Mesenchymal stem cell (in vitro differentiated cells and primary cell): ENCODE measurements at regions not wholly inside any gene's neighbourhood (a gene's known extent, or its start where the extent isn't known, plus 50 kb on each side); places are given as distances from the start of the nearest gene placed in this dataset.

ENCODE experiments used
- DNase-seq: peaks from one replicate; pipeline ENCODE4 v3.0.0-alpha.2; 2013
- H2AFZ ChIP-seq: one replicate; pipeline ENCODE4 v1.6.1; 2013; ENCODE audit warnings: low read depth, mild to moderate bottlenecking, control low read depth, inconsistent platforms, low read length, moderate library complexity
- H2AK5ac ChIP-seq: 2 replicates; pipeline ENCODE4 v1.6.1; 2013; ENCODE audit warnings: low read length, moderate library complexity, mild to moderate bottlenecking, inconsistent platforms; ENCODE audit not compliant: severe bottlenecking
- H2BK120ac ChIP-seq: one replicate; pipeline ENCODE4 v1.6.1; 2013; ENCODE audit warnings: low read depth, mild to moderate bottlenecking, inconsistent platforms, low read length, moderate library complexity
- H2BK12ac ChIP-seq, 2 experiments: one replicate each; pipeline ENCODE4 v1.6.1; 2013; ENCODE audit warnings: inconsistent platforms in 2 of 2, low read length in 2 of 2, mild to moderate bottlenecking in 2 of 2, moderate library complexity in 2 of 2, control low read depth in 1 of 2
- H2BK15ac ChIP-seq: one replicate; pipeline ENCODE4 v1.6.1; 2013; ENCODE audit warnings: mild to moderate bottlenecking, low read depth, inconsistent platforms; ENCODE audit not compliant: poor library complexity, severe bottlenecking
- H2BK5ac ChIP-seq: 2 replicates; pipeline ENCODE4 v1.6.1; 2013; ENCODE audit warnings: low read depth, mild to moderate bottlenecking, low read length, control low read depth, inconsistent platforms; ENCODE audit not compliant: poor library complexity, severe bottlenecking
- H3K14ac ChIP-seq, 2 experiments: one replicate each; pipeline ENCODE4 v1.6.1; 2013; ENCODE audit warnings: inconsistent platforms in 2 of 2, low read length in 2 of 2, control low read depth in 1 of 2, mild to moderate bottlenecking in 1 of 2, moderate library complexity in 1 of 2
- H3K18ac ChIP-seq, 2 experiments: one replicate each; pipeline ENCODE4 v1.6.1; 2013; ENCODE audit warnings: inconsistent platforms in 2 of 2, low read length in 2 of 2, control low read depth in 1 of 2, low read depth in 1 of 2, mild to moderate bottlenecking in 1 of 2
- H3K23ac ChIP-seq, 2 experiments: one replicate each; pipeline ENCODE4 v1.6.1; 2013; ENCODE audit warnings: inconsistent platforms in 2 of 2, low read length in 2 of 2, mild to moderate bottlenecking in 2 of 2, moderate library complexity in 2 of 2, control low read depth in 1 of 2
- H3K27ac ChIP-seq: 2 replicates; pipeline ENCODE4 v1.5.1; 2013; ENCODE audit warnings: mild to moderate bottlenecking, moderate library complexity, low read length, control low read depth, inconsistent platforms; ENCODE audit not compliant: poor library complexity, severe bottlenecking
- H3K27me3 ChIP-seq, 2 experiments: 2 replicates each; pipeline versions ENCODE4 v1.6.1 to v1.7.0; 2013; ENCODE audit warnings: low read length in 2 of 2, mild to moderate bottlenecking in 2 of 2, moderate library complexity in 2 of 2, control low read depth in 1 of 2, inconsistent platforms in 1 of 2; ENCODE audit not compliant: control insufficient read depth in 1 of 2, insufficient read depth in 1 of 2
- H3K36me3 ChIP-seq, 2 experiments: 2 replicates each; pipeline versions ENCODE4 v1.6.1 to v1.7.0; 2013; ENCODE audit warnings: low read length in 2 of 2, control low read depth in 1 of 2, inconsistent platforms in 1 of 2, low read depth in 1 of 2, mild to moderate bottlenecking in 1 of 2; ENCODE audit not compliant: insufficient read depth in 2 of 2, control insufficient read depth in 1 of 2
- H3K4ac ChIP-seq, 2 experiments: one replicate each; pipeline ENCODE4 v1.6.1; 2013; ENCODE audit warnings: inconsistent platforms in 2 of 2, low read length in 2 of 2, mild to moderate bottlenecking in 2 of 2, moderate library complexity in 2 of 2, control low read depth in 1 of 2, low read depth in 1 of 2
- H3K4me1 ChIP-seq: 2 replicates; pipeline ENCODE4 v1.6.1; 2013; ENCODE audit warnings: low read depth, low read length, control low read depth; ENCODE audit not compliant: control insufficient read depth, insufficient read depth
- H3K4me2 ChIP-seq: 2 replicates; pipeline ENCODE4 v1.6.1; 2013; ENCODE audit warnings: low read length, mild to moderate bottlenecking, inconsistent platforms; ENCODE audit not compliant: poor library complexity, severe bottlenecking
- H3K4me3 ChIP-seq, 2 experiments: 2 replicates each; pipeline versions ENCODE4 v1.5.1 to v1.7.0; 2013; ENCODE audit warnings: low read length in 2 of 2, mild to moderate bottlenecking in 2 of 2, control low read depth in 1 of 2, low read depth in 1 of 2; ENCODE audit not compliant: insufficient read depth in 1 of 2
- H3K79me1 ChIP-seq: replicated peaks from 2 replicates; pipeline ENCODE4 v1.6.1; 2013; ENCODE audit warnings: mild to moderate bottlenecking, control low read depth, low read length, inconsistent platforms; ENCODE audit not compliant: poor library complexity, severe bottlenecking
- H3K9ac ChIP-seq: 2 replicates; pipeline ENCODE4 v1.7.0; 2013; ENCODE audit warnings: mild to moderate bottlenecking, low read length, moderate library complexity
- H3K9me3 ChIP-seq: 2 replicates; pipeline ENCODE4 v1.7.0; 2013; ENCODE audit warnings: mild to moderate bottlenecking, low read length; ENCODE audit not compliant: control insufficient read depth
- H4K8ac ChIP-seq: one replicate; pipeline ENCODE4 v1.6.1; 2013; ENCODE audit warnings: inconsistent platforms, mild to moderate bottlenecking, low read length, moderate library complexity
- H4K91ac ChIP-seq: one replicate; pipeline ENCODE4 v1.6.1; 2013; ENCODE audit warnings: mild to moderate bottlenecking, low read length, inconsistent platforms
- WGBS: methylation state at CpG from one replicate; pipeline ENCODE4 v1.1.7; 2013; ENCODE audit warnings: mixed read lengths; 5-methylcytosine and 5-hydroxymethylcytosine counted together

DNA sequence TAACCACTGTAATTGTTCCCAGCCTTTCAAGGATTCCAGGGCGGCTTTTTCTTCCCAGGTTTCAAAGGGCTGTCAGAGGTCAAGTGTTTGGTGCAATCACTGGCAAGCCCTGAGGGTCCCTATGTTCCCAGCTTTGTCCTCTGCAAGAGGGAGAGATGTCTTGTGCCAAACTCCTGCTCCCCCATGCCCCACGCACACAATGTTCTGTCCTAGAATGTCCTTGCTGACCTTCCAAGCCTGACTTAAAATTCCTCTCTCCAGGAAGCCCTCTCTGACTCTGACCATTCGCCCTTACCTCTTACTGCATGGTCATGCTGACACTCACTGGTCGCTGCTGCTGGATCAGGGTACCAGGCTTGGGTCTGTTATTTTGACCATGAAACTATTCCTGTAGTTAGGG is 152.5 kb upstream of the KCND3 start:
- Histone ChIP-seq H3K4ac (no peak overlapping the region), H3K9ac (no peak overlapping the region), H2AK5ac (no peak overlapping the region), H3K36me3 (no peaks in the 10 kb centered on the region), H3K18ac (no peak overlapping the region), H2BK15ac (no peak overlapping the region), H2BK12ac (no peak overlapping the region), H3K4me3 (no peak overlapping the region), H3K23ac (no peak overlapping the region), H2BK5ac (no peak overlapping the region), H2AFZ (no peak overlapping the region), H2BK120ac (no peak overlapping the region), H4K91ac (no peak overlapping the region), H3K27me3 (peaks cover 0 to 31% of the 10 kb centered on the region in 2 experiments), H3K79me1 (no peaks in the 10 kb centered on the region), H3K27ac (no peak overlapping the region), H3K9me3 (no peaks in the 10 kb centered on the region), H3K4me1 (no peaks in the 10 kb centered on the region), H3K4me2 (no peak overlapping the region), H4K8ac (no peak overlapping the region), H3K14ac (no peak overlapping the region)
- no peak for DNase-seq
- 40% methylated on average over 3 of the region's 4 CpGs for WGBS

DNA sequence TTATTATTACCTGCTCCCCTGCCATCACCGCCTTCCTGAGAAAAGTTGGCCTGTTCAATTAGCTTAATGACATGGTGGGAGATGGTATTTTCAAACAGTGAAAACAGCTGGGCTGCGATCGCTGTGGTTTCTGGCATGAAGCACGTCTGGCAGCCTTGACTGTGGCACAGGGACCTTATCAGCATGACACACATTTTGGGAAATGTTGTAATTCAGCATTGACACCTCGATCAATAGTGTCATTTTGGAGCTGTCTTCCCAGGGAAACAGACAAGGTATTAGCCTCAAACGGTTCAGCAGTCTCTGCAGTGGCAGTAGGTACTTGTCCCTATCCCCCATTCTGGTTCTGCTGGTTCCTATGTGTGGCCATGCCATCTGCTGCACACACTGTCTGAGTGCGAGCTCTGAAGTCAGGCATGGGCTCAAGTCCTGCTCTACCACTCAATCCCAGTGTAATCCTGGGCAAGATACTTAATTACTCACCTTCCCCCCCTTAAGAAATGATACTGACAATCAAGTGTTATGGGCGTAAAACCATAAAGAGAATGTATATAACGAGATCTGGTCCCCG is 154.5 kb upstream of the KCND3 start:
- no peak overlapping the region for H4K91ac ChIP-seq
- no peak overlapping the region for H2BK5ac ChIP-seq
- H2AFZ ChIP-seq = no peak overlapping the region
- H2BK120ac ChIP-seq = no peak overlapping the region
- no peak overlapping the region for H3K18ac ChIP-seq
- H3K27ac ChIP-seq = no peak overlapping the region
- H3K27me3 ChIP-seq = peaks cover 0 to 30% of the 10 kb centered on the region in 2 experiments
- no peak overlapping the region for H2AK5ac ChIP-seq
- no peak overlapping the region for H3K23ac ChIP-seq
- no peaks in the 10 kb centered on the region for H3K36me3 ChIP-seq
- H2BK15ac ChIP-seq = no peak overlapping the region
- H3K14ac ChIP-seq = no peak overlapping the region
- no peak overlapping the region for H3K4me3 ChIP-seq
- WGBS = 71% methylated on average over 10 of the region's 10 CpGs
- no peak overlapping the region for H3K9ac ChIP-seq
- no peak overlapping the region for H3K4ac ChIP-seq
- H3K4me2 ChIP-seq = no peak overlapping the region
- no peaks in the 10 kb centered on the region for H3K9me3 ChIP-seq
- H3K79me1 ChIP-seq = no peaks in the 10 kb centered on the region
- no peak overlapping the region for H4K8ac ChIP-seq
- DNase-seq = no peak
- H3K4me1 ChIP-seq = no peaks in the 10 kb centered on the region
- no peak overlapping the region for H2BK12ac ChIP-seq

GRCh38 chr1:112144733-112145426 is 155.4 kb upstream of the KCND3 start:
- Histone ChIP-seq H3K23ac (no peak overlapping the region), H4K91ac (no peak overlapping the region), H2BK15ac (no peak overlapping the region), H3K14ac (no peak overlapping the region), H3K9me3 (peaks cover 1% of the 10 kb centered on the region), H2BK5ac (no peak overlapping the region), H3K27ac (no peak overlapping the region), H3K27me3 (peaks cover 0 to 24% of the 10 kb centered on the region in 2 experiments), H3K9ac (no peak overlapping the region), H3K36me3 (no peaks in the 10 kb centered on the region), H4K8ac (no peak overlapping the region), H3K4me2 (no peak overlapping the region), H3K4me3 (no peak overlapping the region), H3K4ac (no peak overlapping the region), H2BK12ac (no peak overlapping the region), H2AK5ac (no peak overlapping the region), H3K79me1 (no peaks in the 10 kb centered on the region), H2BK120ac (no peak overlapping the region), H2AFZ (no peak overlapping the region), H3K4me1 (no peaks in the 10 kb centered on the region), H3K18ac (no peak overlapping the region)
- DNase-seq = no peak
- 54% methylated on average over 4 of the region's 4 CpGs for WGBS

- no peak overlapping the region for H2BK120ac ChIP-seq
- no peaks in the 10 kb centered on the region for H3K79me1 ChIP-seq
- DNase-seq = no peak
- no peak overlapping the region for H2BK12ac ChIP-seq
- H2AK5ac ChIP-seq = no peak overlapping the region
- H3K9ac ChIP-seq = no peak overlapping the region
- no peak overlapping the region for H2BK5ac ChIP-seq
- no peak overlapping the region for H3K18ac ChIP-seq
- H3K4ac ChIP-seq = no peak overlapping the region
- no peak overlapping the region for H3K23ac ChIP-seq
- no peak overlapping the region for H4K91ac ChIP-seq
- peaks cover 4% of the 10 kb centered on the region for H3K9me3 ChIP-seq
- H2BK15ac ChIP-seq = no peak overlapping the region
- H4K8ac ChIP-seq = no peak overlapping the region
- H3K4me2 ChIP-seq = no peak overlapping the region
- H3K27me3 ChIP-seq = peaks cover 0 to 24% of the 10 kb centered on the region in 2 experiments
- no peaks in the 10 kb centered on the region for H3K4me1 ChIP-seq
- H3K4me3 ChIP-seq = no peak overlapping the region
- no peak overlapping the region for H3K27ac ChIP-seq
- H2AFZ ChIP-seq = no peak overlapping the region
- H3K14ac ChIP-seq = no peak overlapping the region
- no peaks in the 10 kb centered on the region for H3K36me3 ChIP-seq
These were observed 156.8 kb upstream of the KCND3 start for GRCh38 chr1:112146201-112146715.
